Duodenal mucosa (tissue), 2 donors: ENCODE measurements at regions not wholly inside any gene's neighbourhood (a gene's known extent, or its start where the extent isn't known, plus 50 kb on each side); places are given as distances from the start of the nearest gene placed in this dataset.
"Not testable (repeated sequence)": the region's sequence is repeated elsewhere in the genome, so short reads cannot be mapped to it uniquely, and the experiment has no call there.

Experiments used
- H3K27ac ChIP-seq: one replicate; pipeline ENCODE4 v1.7.0; 2013; ENCODE audit warnings: low read depth, low read length
- H3K27me3 ChIP-seq, 2 donors: one replicate each; pipeline ENCODE4 v1.7.0; 2013; ENCODE audit warnings: low read length in 2 of 2, control low read depth in 1 of 2; ENCODE audit not compliant: insufficient read depth in 2 of 2, control insufficient read depth in 1 of 2
- H3K36me3 ChIP-seq, 2 donors: one replicate each; pipeline ENCODE4 v1.7.0; 2013; ENCODE audit warnings: low read length in 2 of 2, control low read depth in 1 of 2; ENCODE audit not compliant: insufficient read depth in 2 of 2, control insufficient read depth in 1 of 2
- H3K4me1 ChIP-seq, 2 donors: one replicate each; pipeline ENCODE4 v1.7.0; 2013; ENCODE audit warnings: low read length in 2 of 2, control low read depth in 1 of 2; ENCODE audit not compliant: insufficient read depth in 2 of 2, control insufficient read depth in 1 of 2
- H3K4me3 ChIP-seq, 2 donors: one replicate each; pipeline ENCODE4 v1.7.0; 2013; ENCODE audit warnings: low read length in 2 of 2, low read depth in 1 of 2
- H3K9ac ChIP-seq, 2 donors: one replicate each; pipeline ENCODE4 v1.7.0; 2013; ENCODE audit warnings: low read length in 2 of 2, low read depth in 1 of 2
- H3K9me3 ChIP-seq, 2 donors: one replicate each; pipeline ENCODE4 v1.7.0; 2013; ENCODE audit warnings: low read length in 2 of 2, control low read depth in 1 of 2; ENCODE audit not compliant: control insufficient read depth in 1 of 2

GRCh38 chr14:55919800-55920199, 198.4 kb upstream of the PELI2 start:
- not testable (repeated sequence) for H3K4me3 ChIP-seq, H3K9me3 ChIP-seq, H3K9ac ChIP-seq, H3K36me3 ChIP-seq, H3K27ac ChIP-seq, H3K4me1 ChIP-seq, H3K27me3 ChIP-seq

- Histone ChIP-seq H3K9me3 (no peaks in the 10 kb centered on the region), H3K4me1 (peaks cover 0 to 7% of the 10 kb centered on the region in 2 donors), H3K36me3 (no peaks in the 10 kb centered on the region), H3K4me3 (no peak overlapping the region), H3K27me3 (no peaks in the 10 kb centered on the region), H3K9ac (no peak overlapping the region), H3K27ac (no peak overlapping the region)
These were observed 196.7 kb upstream of the PELI2 start for GRCh38 chr14:55921511-55921910.

DNA sequence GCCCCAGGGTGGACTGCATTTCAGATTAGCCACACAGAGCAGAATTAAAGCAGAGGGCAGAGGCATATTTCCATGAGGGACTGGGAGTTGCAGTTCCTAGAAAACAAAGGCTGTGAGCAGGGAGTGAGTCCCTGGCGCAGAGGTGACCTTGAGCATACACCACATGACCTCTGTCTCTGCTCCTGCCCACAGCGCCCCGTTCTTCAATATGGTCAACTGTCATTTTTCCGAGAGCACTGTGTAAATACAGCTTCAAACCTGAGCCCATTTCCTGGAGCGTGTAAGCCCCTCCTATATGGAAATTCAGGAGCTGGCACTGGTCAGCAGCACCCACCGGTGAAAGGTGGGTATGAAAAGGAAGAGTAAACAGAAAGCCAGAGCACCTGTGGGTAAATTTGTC, 192.2 kb upstream of the PELI2 start:
- H3K9me3 ChIP-seq, result no peaks in the 10 kb centered on the region
- peaks cover 23 to 25% of the 10 kb centered on the region in 2 donors for H3K4me1 ChIP-seq
- H3K9ac ChIP-seq, result no peak overlapping the region
- no peak overlapping the region for H3K4me3 ChIP-seq
- H3K27ac ChIP-seq, result no peak overlapping the region
- H3K36me3 ChIP-seq, result no peaks in the 10 kb centered on the region
- H3K27me3 ChIP-seq, result no peaks in the 10 kb centered on the region

DNA sequence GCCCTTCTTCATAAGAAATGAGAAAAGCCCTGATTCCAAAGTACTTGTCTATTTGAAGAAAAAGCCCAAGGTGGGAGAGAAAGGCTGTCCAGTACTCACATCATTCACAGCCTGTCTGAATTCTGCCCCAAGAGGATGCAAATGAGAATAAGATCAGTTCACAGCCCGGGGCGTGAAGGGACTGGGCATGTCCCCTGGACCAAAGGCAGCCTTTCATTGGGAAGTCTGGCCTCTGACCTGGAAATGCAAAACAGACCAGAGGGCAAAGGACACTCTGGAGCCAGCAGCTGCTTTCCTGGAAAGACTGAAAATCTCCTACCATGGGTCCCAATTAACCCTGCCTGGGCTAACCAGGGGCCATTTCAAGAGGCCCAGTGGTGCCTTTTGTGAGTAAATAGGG, 191.2 kb upstream of the PELI2 start:
- Histone ChIP-seq H3K27ac (no peak overlapping the region), H3K9me3 (no peaks in the 10 kb centered on the region), H3K4me3 (no peak overlapping the region), H3K36me3 (no peaks in the 10 kb centered on the region), H3K9ac (no peak overlapping the region), H3K27me3 (no peaks in the 10 kb centered on the region), H3K4me1 (peaks cover 23 to 25% of the 10 kb centered on the region in 2 donors)

GRCh38 chr14:55928276-55928675, 189.9 kb upstream of the PELI2 start:
- H3K27ac ChIP-seq, result no peak overlapping the region
- no peaks in the 10 kb centered on the region for H3K36me3 ChIP-seq
- H3K4me1 ChIP-seq, result peaks cover 23 to 25% of the 10 kb centered on the region in 2 donors
- no peak overlapping the region for H3K4me3 ChIP-seq
- H3K9ac ChIP-seq, result no peak overlapping the region
- H3K27me3 ChIP-seq, result no peaks in the 10 kb centered on the region
- H3K9me3 ChIP-seq, result no peaks in the 10 kb centered on the region

GRCh38 chr14:55929136-55929535, 189.1 kb upstream of the PELI2 start:
- H3K27ac ChIP-seq, result no peak overlapping the region
- H3K4me3 ChIP-seq, result no peak overlapping the region
- H3K36me3 ChIP-seq, result no peaks in the 10 kb centered on the region
- H3K27me3 ChIP-seq, result no peaks in the 10 kb centered on the region
- no peak overlapping the region for H3K9ac ChIP-seq
- H3K9me3 ChIP-seq, result peaks cover 0 to 5% of the 10 kb centered on the region in 2 donors
- peaks cover 23 to 25% of the 10 kb centered on the region in 2 donors for H3K4me1 ChIP-seq

- Histone ChIP-seq H3K9me3 (peaks cover 0 to 5% of the 10 kb centered on the region in 2 donors), H3K36me3 (no peaks in the 10 kb centered on the region), H3K9ac (no peak overlapping the region), H3K4me3 (no peak overlapping the region), H3K27me3 (no peaks in the 10 kb centered on the region), H3K27ac (no peak overlapping the region), H3K4me1 (peaks cover 23 to 25% of the 10 kb centered on the region in 2 donors)
These were observed 188.0 kb upstream of the PELI2 start for GRCh38 chr14:55930016-55930784.

DNA sequence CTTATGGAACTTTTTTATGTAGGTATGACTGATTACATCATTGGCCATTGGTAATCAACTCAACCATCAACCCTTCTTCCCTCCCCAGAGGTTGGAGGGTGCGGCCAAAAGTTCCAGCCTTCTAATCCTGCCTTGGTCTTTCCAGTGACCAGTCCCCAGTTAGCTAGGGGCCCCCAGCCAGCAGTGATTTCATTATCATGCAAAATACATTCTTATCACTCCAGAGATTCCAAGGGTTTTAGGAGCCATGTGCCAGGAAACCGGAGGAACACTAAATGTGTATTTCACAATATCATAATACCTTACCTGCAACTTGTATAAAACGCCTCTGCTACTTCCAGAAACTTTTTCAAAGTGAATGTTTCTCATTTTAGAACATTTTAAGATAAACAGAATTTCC, 181.5 kb upstream of the PELI2 start:
- no peaks in the 10 kb centered on the region for H3K27me3 ChIP-seq
- H3K4me1 ChIP-seq, result peaks cover 6 to 11% of the 10 kb centered on the region in 2 donors
- no peak overlapping the region for H3K4me3 ChIP-seq
- H3K9ac ChIP-seq, result no peak overlapping the region
- H3K27ac ChIP-seq, result no peak overlapping the region
- H3K36me3 ChIP-seq, result no peaks in the 10 kb centered on the region
- H3K9me3 ChIP-seq, result peaks cover 0 to 5% of the 10 kb centered on the region in 2 donors

GRCh38 chr14:55938249-55938791, 179.9 kb upstream of the PELI2 start:
- H3K27me3 ChIP-seq, result no peaks in the 10 kb centered on the region
- no peak overlapping the region for H3K27ac ChIP-seq
- H3K9ac ChIP-seq, result no peak overlapping the region
- H3K9me3 ChIP-seq, result peaks cover 0 to 5% of the 10 kb centered on the region in 2 donors
- H3K36me3 ChIP-seq, result no peaks in the 10 kb centered on the region
- no peak overlapping the region for H3K4me3 ChIP-seq
- peaks cover 16% of the 10 kb centered on the region in 2 donors for H3K4me1 ChIP-seq

GRCh38 chr14:55942076-55942654, 176.0 kb upstream of the PELI2 start:
- no peak overlapping the region for H3K9ac ChIP-seq
- H3K4me1 ChIP-seq, result peaks cover 15 to 16% of the 10 kb centered on the region in 2 donors
- no peak overlapping the region for H3K4me3 ChIP-seq
- no peak overlapping the region for H3K27ac ChIP-seq
- no peaks in the 10 kb centered on the region for H3K9me3 ChIP-seq
- H3K36me3 ChIP-seq, result no peaks in the 10 kb centered on the region
- no peaks in the 10 kb centered on the region for H3K27me3 ChIP-seq
